Endothelial cell (in vitro differentiated cells): ENCODE measurements at regions not wholly inside any gene's neighbourhood (a gene's known extent, or its start where the extent isn't known, plus 50 kb on each side); places are given as distances from the start of the nearest gene placed in this dataset.

Experiments used
- DNase-seq: peaks from one replicate; pipeline ENCODE4 v3.0.0; 2021; ENCODE audit warnings: low spot score
- H3K27ac Mint-ChIP-seq: one replicate; pipeline ENCODE4 v1.8.0; 2021; ENCODE audit warnings: mixed read lengths, inconsistent platforms; ENCODE audit not compliant: unreplicated experiment
- H3K27me3 Mint-ChIP-seq: one replicate; pipeline ENCODE4 v1.8.0; 2021; ENCODE audit warnings: mild to moderate bottlenecking, moderate library complexity, mixed read lengths, inconsistent platforms; ENCODE audit not compliant: unreplicated experiment
- H3K36me3 Mint-ChIP-seq: one replicate; pipeline ENCODE4 v1.8.0; 2021; ENCODE audit warnings: mild to moderate bottlenecking, low read depth, mixed read lengths, inconsistent platforms; ENCODE audit not compliant: unreplicated experiment
- H3K4me1 Mint-ChIP-seq: one replicate; pipeline ENCODE4 v1.8.0; 2021; ENCODE audit warnings: mild to moderate bottlenecking, mixed read lengths, inconsistent platforms; ENCODE audit not compliant: unreplicated experiment
- H3K4me3 Mint-ChIP-seq: one replicate; pipeline ENCODE4 v1.8.0; 2021; ENCODE audit warnings: mild to moderate bottlenecking, mixed read lengths, inconsistent platforms; ENCODE audit not compliant: unreplicated experiment
- H3K9me3 Mint-ChIP-seq: one replicate; pipeline ENCODE4 v1.8.0; 2021; ENCODE audit warnings: mixed read lengths, inconsistent platforms; ENCODE audit not compliant: unreplicated experiment
- CTCF ChIP-seq: fragments of 200-600 bp; sonication (generic); IDR thresholded peaks from one replicate; pipeline ENCODE4 v1.5.0; 2021; ENCODE audit warnings: antibody characterized with exemption; ENCODE audit not compliant: unreplicated experiment

DNA sequence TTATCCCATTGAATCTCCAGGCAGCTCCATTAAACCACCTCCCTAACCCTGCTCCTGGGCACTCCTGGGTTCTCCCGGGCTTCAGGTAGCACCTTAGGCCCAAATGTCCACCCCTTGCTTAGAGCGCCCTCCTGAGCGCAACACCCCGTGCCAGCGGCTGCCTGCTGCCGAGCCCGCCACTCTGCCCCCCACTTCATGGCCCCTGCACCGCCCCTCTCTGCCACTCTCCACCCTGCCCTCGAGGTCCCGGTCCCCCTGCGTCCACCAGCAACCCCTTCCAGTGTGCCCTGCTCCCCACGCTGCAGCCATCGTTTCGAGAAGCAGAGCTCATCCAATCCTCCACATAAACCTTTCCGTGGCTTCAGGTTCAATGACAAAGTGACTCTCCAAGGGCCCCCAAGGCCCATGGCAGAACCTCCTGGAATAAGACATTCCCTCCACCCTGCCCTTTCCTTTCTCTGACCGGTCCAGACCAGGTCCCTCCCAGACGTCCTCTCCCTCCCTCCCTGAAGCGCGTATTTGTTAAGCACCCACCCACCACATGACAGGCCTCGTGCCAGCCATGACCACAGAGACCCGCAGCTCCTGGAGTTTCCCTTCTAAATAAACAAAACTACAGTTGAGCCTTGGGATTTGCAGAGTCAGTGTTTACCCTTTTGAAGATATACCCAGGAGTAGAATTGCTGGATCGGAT lies 66.6 kb downstream of the ARHGEF18 start:
- peaks cover 9% of the 10 kb centered on the region for H3K4me1 Mint-ChIP-seq
- no peak overlapping the region for H3K4me3 Mint-ChIP-seq
- peaks cover 7% of the 10 kb centered on the region for H3K36me3 Mint-ChIP-seq
- peaks cover 7% of the 10 kb centered on the region for H3K27me3 Mint-ChIP-seq
- H3K27ac Mint-ChIP-seq, result no peak overlapping the region
- no peak for TF ChIP-seq CTCF
- DNase-seq, result no peak
- no peaks in the 10 kb centered on the region for H3K9me3 Mint-ChIP-seq

DNA sequence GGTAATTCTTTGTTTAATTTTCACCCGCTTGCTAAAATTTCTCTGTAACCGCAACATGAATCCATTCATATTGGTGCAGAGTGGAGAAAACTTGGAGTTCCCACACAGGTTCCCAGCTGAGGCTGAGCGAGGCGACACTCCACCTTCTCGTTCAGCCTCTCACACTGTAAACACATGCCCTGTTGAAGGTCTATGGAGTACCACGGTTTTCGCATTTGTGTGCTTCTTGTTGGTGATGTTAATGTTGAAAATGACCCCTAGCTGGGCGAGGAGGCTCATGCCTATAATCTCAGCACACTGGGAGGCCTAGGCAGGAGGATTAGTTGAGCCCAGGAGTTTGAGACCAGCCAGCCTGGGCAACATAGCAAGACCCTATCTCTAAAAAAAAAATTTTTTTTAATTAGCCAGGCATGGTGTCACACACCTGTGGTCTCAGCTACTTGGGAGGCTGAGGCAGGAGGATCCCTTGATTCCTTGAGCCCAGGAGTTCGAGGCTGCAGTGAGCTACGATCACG lies 67.2 kb downstream of the ARHGEF18 start:
- peaks cover 7% of the 10 kb centered on the region for H3K27me3 Mint-ChIP-seq
- no peak overlapping the region for H3K27ac Mint-ChIP-seq
- H3K4me3 Mint-ChIP-seq, result no peak overlapping the region
- H3K4me1 Mint-ChIP-seq, result peaks cover 9% of the 10 kb centered on the region
- H3K36me3 Mint-ChIP-seq, result peaks cover 7% of the 10 kb centered on the region
- no peak for TF ChIP-seq CTCF
- no peak for DNase-seq
- H3K9me3 Mint-ChIP-seq, result no peaks in the 10 kb centered on the region

GRCh38 chr19:7417671-7418324 lies 69.1 kb downstream of the ARHGEF18 start:
- TF ChIP-seq CTCF, result no peak

DNA sequence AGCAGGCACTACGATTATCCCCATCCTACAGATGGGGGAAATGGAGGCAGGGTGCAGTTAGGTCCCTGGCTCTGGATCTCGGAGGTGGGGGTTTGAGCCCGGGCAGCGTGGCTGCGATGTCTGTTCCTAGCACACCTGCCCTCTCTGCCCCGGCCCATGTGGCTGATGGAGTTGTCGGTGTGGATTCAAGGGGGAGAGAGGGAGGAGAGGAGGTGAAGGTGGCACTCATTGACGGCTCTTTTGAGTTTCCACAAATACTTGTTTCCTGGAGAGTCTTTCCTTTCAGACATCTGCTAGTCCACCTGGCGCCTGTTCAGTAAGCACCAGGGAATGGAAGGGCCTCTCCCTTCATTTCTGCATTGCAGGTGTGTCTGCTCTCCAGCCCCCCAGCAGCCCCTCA lies 69.9 kb downstream of the ARHGEF18 start:
- Mint-ChIP-seq H3K27me3 (peaks cover 7% of the 10 kb centered on the region), H3K27ac (no peak overlapping the region), H3K4me3 (no peak overlapping the region), H3K36me3 (peaks cover 5% of the 10 kb centered on the region), H3K9me3 (no peaks in the 10 kb centered on the region), H3K4me1 (peaks cover 4% of the 10 kb centered on the region)
- no peak for TF ChIP-seq CTCF
- no peak for DNase-seq

More at GRCh38 chr19:7417671-7418324, 69.1 kb downstream of the ARHGEF18 start:
- peaks cover 7% of the 10 kb centered on the region for H3K36me3 Mint-ChIP-seq
- no peak overlapping the region for H3K4me3 Mint-ChIP-seq
- peaks cover 5% of the 10 kb centered on the region for H3K4me1 Mint-ChIP-seq
- DNase-seq, result no peak
- peaks cover 7% of the 10 kb centered on the region for H3K27me3 Mint-ChIP-seq
- no peak overlapping the region for H3K27ac Mint-ChIP-seq
- H3K9me3 Mint-ChIP-seq, result no peaks in the 10 kb centered on the region

- Mint-ChIP-seq H3K27me3 (peaks cover 7% of the 10 kb centered on the region), H3K4me3 (no peak overlapping the region), H3K9me3 (no peaks in the 10 kb centered on the region), H3K4me1 (peaks cover 4% of the 10 kb centered on the region), H3K36me3 (peaks cover 5% of the 10 kb centered on the region), H3K27ac (no peak overlapping the region)
- TF ChIP-seq CTCF, result no peak
- no peak for DNase-seq
Measured at GRCh38 chr19:7419153-7419552, 69.7 kb downstream of the PEX11G start.
